ENCODE measurements at regions not wholly inside any gene's neighbourhood (a gene's known extent, or its start where the extent isn't known, plus 50 kb on each side); places are given as distances from the start of the nearest gene placed in this dataset.
"Not testable (repeated sequence)": the region's sequence is repeated elsewhere in the genome, so short reads cannot be mapped to it uniquely, and the experiment has no call there.

- DNase-seq (ENCODE audit: low read depth, low spot score) = peak; percentile 33
Observed at GRCh38 chr5:21613971-21614488, 1239.1 kb downstream of the CDH12 start.

- no peak for DNase-seq (ENCODE audit: low read depth, low spot score)
Observed at GRCh38 chr5:21603796-21604195, 1249.3 kb downstream of the CDH12 start.

GRCh38 chr5:21594566-21594965, 1258.6 kb downstream of the CDH12 start:
- no peak for DNase-seq (ENCODE audit: low read depth, low spot score)

- no peak for DNase-seq (ENCODE audit: low read depth, low spot score)
Observed at GRCh38 chr5:21593261-21593660, 1259.9 kb downstream of the CDH12 start.

GRCh38 chr5:21581508-21581907, 1271.6 kb downstream of the CDH12 start:
- no peak for DNase-seq (ENCODE audit: low read depth, low spot score)

- no peak for DNase-seq (ENCODE audit: low read depth, low spot score)
Observed at GRCh38 chr5:21574961-21575360, 1278.2 kb downstream of the CDH12 start.

GRCh38 chr5:21574438-21574837, 1278.7 kb downstream of the CDH12 start:
- DNase-seq (ENCODE audit: low read depth, low spot score) = no peak

GRCh38 chr5:21573416-21574314, 1279.5 kb downstream of the CDH12 start:
- DNase-seq (ENCODE audit: low read depth, low spot score) = no peak

GRCh38 chr5:21571196-21571595, 1281.9 kb downstream of the CDH12 start:
- not testable (repeated sequence) for DNase-seq (ENCODE audit: low read depth, low spot score)

- DNase-seq (ENCODE audit: low read depth, low spot score) = not testable (repeated sequence)
Observed at GRCh38 chr5:21559109-21559508, 1294.0 kb downstream of the CDH12 start.

- DNase-seq (ENCODE audit: low read depth, low spot score) = not testable (repeated sequence)
Observed at GRCh38 chr5:21552263-21552662, 1300.9 kb downstream of the CDH12 start.

GRCh38 chr5:21550916-21551315, 1302.2 kb downstream of the CDH12 start:
- not testable (repeated sequence) for DNase-seq (ENCODE audit: low read depth, low spot score)

GRCh38 chr5:21547656-21548055, 1305.5 kb downstream of the CDH12 start:
- not testable (repeated sequence) for DNase-seq (ENCODE audit: low read depth, low spot score)

- peak; percentile 17 for DNase-seq (ENCODE audit: low read depth, low spot score)
Observed at GRCh38 chr5:21535114-21535513, 1318.0 kb downstream of the CDH12 start.

GRCh38 chr5:21521157-21521556, 1332.0 kb downstream of the CDH12 start:
- DNase-seq (ENCODE audit: low read depth, low spot score) = not testable (repeated sequence)

- not testable (repeated sequence) for DNase-seq (ENCODE audit: low read depth, low spot score)
Observed at GRCh38 chr5:21496926-21497325, 1356.2 kb downstream of the CDH12 start.

GRCh38 chr5:21496056-21496455, 1357.1 kb downstream of the CDH12 start:
- DNase-seq (ENCODE audit: low read depth, low spot score) = not testable (repeated sequence)

- not testable (repeated sequence) for DNase-seq (ENCODE audit: low read depth, low spot score)
Observed at GRCh38 chr5:21495235-21495634, 1357.9 kb downstream of the CDH12 start.

- not testable (repeated sequence) for DNase-seq (ENCODE audit: low read depth, low spot score)
Observed at GRCh38 chr5:21494033-21494432, 1359.1 kb downstream of the CDH12 start.

- not testable (repeated sequence) for DNase-seq (ENCODE audit: low read depth, low spot score)
Observed at GRCh38 chr5:21491182-21491581, 1362.0 kb downstream of the CDH12 start.

GRCh38 chr5:21488828-21489227, 1364.3 kb downstream of the CDH12 start:
- not testable (repeated sequence) for DNase-seq (ENCODE audit: low read depth, low spot score)

GRCh38 chr5:21485458-21486000, 1367.6 kb downstream of the CDH12 start:
- DNase-seq (ENCODE audit: low read depth, low spot score) = not testable (repeated sequence)

GRCh38 chr5:21484498-21484889, 1368.7 kb downstream of the CDH12 start:
- not testable (repeated sequence) for DNase-seq (ENCODE audit: low read depth, low spot score)
